IMR-90 (cell line): ENCODE measurements at regions not wholly inside any gene's neighbourhood (a gene's known extent, or its start where the extent isn't known, plus 50 kb on each side); places are given as distances from the start of the nearest gene placed in this dataset.

Source experiments
- ATAC-seq: fragments of 200-7000 bp; cut with Tn5 transposase; 2 replicates; pipeline ENCODE4 v1.9.1; 2020; ENCODE audit warnings: low read depth, mild to moderate bottlenecking, moderate library complexity
- BruUV-seq: library from RNA; stranded (reverse); fragments of 400-500 nt; replicated peaks from 2 replicates; lab custom pipeline; 2021; lab: Mats Ljungman, UMichigan
- CTCF ChIA-PET: fragments of 300-600 bp; formaldehyde crosslinking; extraction: SDS; loops from one replicate; lab custom pipeline; 2021; ENCODE audit warnings: antibody characterized with exemption; lab: Yijun Ruan, JAX
- POLR2A ChIA-PET: fragments of 300-600 bp; sonication (Branson Sonifier 250); formaldehyde crosslinking; loops from one replicate; lab custom pipeline; 2022; ENCODE audit warnings: antibody characterized with exemption; ENCODE audit not compliant: unreplicated experiment; lab: Charles Lee
- DNase-seq: peaks from one replicate; pipeline ENCODE4 v3.0.0; 2013
- H2AFZ ChIP-seq: replicated peaks from 2 replicates; pipeline ENCODE3; 2013; ENCODE audit warnings: low read length, mild to moderate bottlenecking; ENCODE audit not compliant: poor library complexity
- H2AK5ac ChIP-seq: 2 replicates; pipeline ENCODE4 v1.6.1; 2013; ENCODE audit warnings: low read depth, low read length, inconsistent platforms
- H2AK9ac ChIP-seq: replicated peaks from 2 replicates; pipeline ENCODE3; 2013; ENCODE audit warnings: mild to moderate bottlenecking, low read depth, low read length, moderate library complexity; ENCODE audit not compliant: poor library complexity
- H2BK120ac ChIP-seq: 2 replicates; pipeline ENCODE4 v1.6.1; 2013; ENCODE audit warnings: low read depth, low read length, inconsistent platforms
- H2BK15ac ChIP-seq: 3 replicates; pipeline ENCODE4 v1.6.1; 2013; ENCODE audit warnings: low read depth, low read length, inconsistent platforms
- H2BK20ac ChIP-seq: 2 replicates; pipeline ENCODE4 v1.6.1; 2013; ENCODE audit warnings: low read depth, mild to moderate bottlenecking, inconsistent platforms, low read length, moderate library complexity
- H2BK5ac ChIP-seq: 2 replicates; pipeline ENCODE4 v1.6.1; 2013; ENCODE audit warnings: mild to moderate bottlenecking, low read depth, low read length, inconsistent platforms; ENCODE audit not compliant: poor library complexity, severe bottlenecking
- H3K14ac ChIP-seq: replicated peaks from 2 replicates; pipeline ENCODE4 v1.6.1; 2013; ENCODE audit warnings: low read depth, low read length, inconsistent platforms
- H3K18ac ChIP-seq: 2 replicates; pipeline ENCODE4 v1.6.1; 2013; ENCODE audit warnings: low read depth, low read length, control low read depth
- H3K23ac ChIP-seq: 2 replicates; pipeline ENCODE4 v1.6.1; 2013; ENCODE audit warnings: low read depth, low read length, inconsistent platforms
- H3K27ac ChIP-seq: 2 replicates; pipeline ENCODE4 v1.5.1; 2013; ENCODE audit warnings: mild to moderate bottlenecking, control low read depth, low read length; ENCODE audit not compliant: insufficient read depth
- H3K27me3 ChIP-seq: 2 replicates; pipeline ENCODE4 v1.6.1; 2013; ENCODE audit warnings: low read length; ENCODE audit not compliant: control insufficient read depth, insufficient read depth
- H3K36me3 ChIP-seq: 2 replicates; pipeline ENCODE4 v1.6.1; 2013; ENCODE audit warnings: low read length, mixed read lengths; ENCODE audit not compliant: control insufficient read depth, insufficient read depth
- H3K4ac ChIP-seq: 2 replicates; pipeline ENCODE4 v1.6.1; 2013; ENCODE audit warnings: low read depth, low read length, inconsistent platforms
- H3K4me1 ChIP-seq: 2 replicates; pipeline ENCODE4 v1.6.1; 2013; ENCODE audit warnings: low read length, mixed read lengths; ENCODE audit not compliant: control insufficient read depth, insufficient read depth
- H3K4me2 ChIP-seq: 2 replicates; pipeline ENCODE4 v1.6.1; 2013; ENCODE audit warnings: low read depth, mild to moderate bottlenecking, control low read depth, low read length, moderate library complexity
- H3K4me3 ChIP-seq: 2 replicates; pipeline ENCODE4 v1.5.1; 2013; ENCODE audit warnings: low read depth, mild to moderate bottlenecking, control low read depth, low read length, moderate library complexity; ENCODE audit not compliant: insufficient read depth
- H3K56ac ChIP-seq: 2 replicates; pipeline ENCODE4 v1.6.1; 2013; ENCODE audit warnings: low read length, inconsistent platforms; ENCODE audit not compliant: insufficient read depth; ENCODE audit errors: extremely low read depth
- H3K79me1 ChIP-seq, 2 experiments: 2 replicates each; pipeline ENCODE4 v1.6.1; 2013; ENCODE audit warnings: low read length in 2 of 2, inconsistent platforms in 1 of 2, low read depth in 1 of 2
- H3K9ac ChIP-seq: 2 replicates; pipeline ENCODE4 v1.6.1; 2013; ENCODE audit warnings: low read depth, low read length, control low read depth
- H3K9me1 ChIP-seq: 2 replicates; pipeline ENCODE4 v1.6.1; 2013; ENCODE audit warnings: low read length, inconsistent platforms; ENCODE audit not compliant: insufficient read depth
- H3K9me3 ChIP-seq: 2 replicates; pipeline ENCODE4 v1.6.1; 2013; ENCODE audit warnings: low read length; ENCODE audit not compliant: control insufficient read depth, insufficient read depth
- H4K20me1 ChIP-seq: 2 replicates; pipeline ENCODE4 v1.6.1; 2013; ENCODE audit warnings: low read length, inconsistent platforms; ENCODE audit not compliant: insufficient read depth
- H4K5ac ChIP-seq: 2 replicates; pipeline ENCODE4 v1.6.1; 2013; ENCODE audit warnings: mild to moderate bottlenecking, low read depth, low read length, control low read depth
- H4K8ac ChIP-seq, 2 experiments: 2 replicates each; pipeline ENCODE4 v1.6.1; 2013; ENCODE audit warnings: low read depth in 2 of 2, low read length in 2 of 2, control low read depth in 1 of 2, inconsistent platforms in 1 of 2
- H4K91ac ChIP-seq: 2 replicates; pipeline ENCODE4 v1.6.1; 2013; ENCODE audit warnings: low read depth, low read length, inconsistent platforms; ENCODE audit not compliant: insufficient read depth
- BHLHE40 ChIP-seq: fragments of 150-350 bp; IDR thresholded peaks from 2 replicates; pipeline ENCODE4 v1.6.1; 2016; ENCODE audit warnings: mild to moderate bottlenecking, low read depth, low read length
- CEBPB ChIP-seq: IDR thresholded peaks from 2 replicates; pipeline ENCODE4 v1.6.1; 2012; ENCODE audit warnings: low read depth, low read length, improper control_type of control experiment
- CHD1 ChIP-seq: IDR thresholded peaks from 2 replicates; pipeline ENCODE4 v1.6.1; 2012; ENCODE audit warnings: low read depth, low read length, improper control_type of control experiment
- FOS ChIP-seq: fragments of 150-350 bp; IDR thresholded peaks from 2 replicates; pipeline ENCODE4 v1.6.1; 2016; ENCODE audit warnings: low read depth, low read length
- MAFK ChIP-seq: IDR thresholded peaks from 2 replicates; pipeline ENCODE4 v1.6.1; 2012; ENCODE audit warnings: low read depth, low read length, improper control_type of control experiment
- MAZ ChIP-seq: IDR thresholded peaks from 2 replicates; pipeline ENCODE4 v1.6.1; 2012; ENCODE audit warnings: low read depth, mild to moderate bottlenecking, low read length, improper control_type of control experiment, moderate library complexity, borderline replicate concordance
- MXI1 ChIP-seq: IDR thresholded peaks from 2 replicates; pipeline ENCODE4 v1.6.1; 2012; ENCODE audit warnings: low read depth, mild to moderate bottlenecking, low read length, moderate library complexity, borderline replicate concordance
- NFE2L2 ChIP-seq: fragments of 150-350 bp; IDR thresholded peaks from 2 replicates; pipeline ENCODE4 v1.6.1; 2016; ENCODE audit warnings: low read depth, mild to moderate bottlenecking, low read length
- POLR2A ChIP-seq: IDR thresholded peaks from 2 replicates; pipeline ENCODE4 v1.6.1; 2012; ENCODE audit warnings: mild to moderate bottlenecking, low read depth, low read length
- RAD21 ChIP-seq: IDR thresholded peaks from 2 replicates; pipeline ENCODE4 v1.6.1; 2012; ENCODE audit warnings: low read length, improper control_type of control experiment
- RCOR1 ChIP-seq: IDR thresholded peaks from 2 replicates; pipeline ENCODE4 v1.6.1; 2012; ENCODE audit warnings: mild to moderate bottlenecking, low read length, improper control_type of control experiment; ENCODE audit not compliant: insufficient replicate concordance
- RFX5 ChIP-seq: IDR thresholded peaks from 2 replicates; pipeline ENCODE4 v1.8.0; 2012; ENCODE audit warnings: low read depth, mild to moderate bottlenecking, low read length, moderate library complexity
- SMC3 ChIP-seq: fragments of 150-350 bp; IDR thresholded peaks from 2 replicates; pipeline ENCODE4 v1.6.1; 2016; ENCODE audit warnings: low read depth, mild to moderate bottlenecking, antibody characterized with exemption, low read length, moderate library complexity
- WGBS, 2 experiments: methylation state at CpG; one replicate each; pipeline versions ENCODE4 v1.1.5 to v1.1.7; 2013; ENCODE audit warnings: missing lambda C conversion rate in 2 of 2; ENCODE audit not compliant: insufficient read length in 1 of 2; ENCODE audit errors: extremely low coverage in 2 of 2; 5-methylcytosine and 5-hydroxymethylcytosine counted together
- dilution Hi-C: fragments of 300-500 bp; cut with HindIII; formaldehyde crosslinking; loops from one replicate; pipeline ENCODE4 v1.14.3; 2018; ENCODE audit warnings: low sequenced_read_pairs; ENCODE audit not compliant: unreplicated experiment
- in situ Hi-C: fragments of 300-500 bp; cut with MboI; formaldehyde crosslinking; loops from 3 replicates; pipeline ENCODE4 v1.14.3; 2019; ENCODE audit warnings: low sequenced_read_pairs, inconsistent platforms, mixed read lengths
- intact Hi-C: fragments of 100-400 bp; cut with micrococcal nuclease; formaldehyde crosslinking; loops from 2 replicates; pipeline ENCODE4 v1.10.0; 2022
- TF ChIP-seq, protein P1 (sequence below): fragments of 150-350 bp; IDR thresholded peaks from 2 replicates; pipeline ENCODE4 v1.6.1; 2016; ENCODE audit warnings: low read depth, mild to moderate bottlenecking, low read length, moderate library complexity, borderline replicate concordance
- TF ChIP-seq, protein P2 (sequence below): fragments of 150-350 bp; IDR thresholded peaks from 2 replicates; pipeline ENCODE4 v1.6.1; 2017; ENCODE audit warnings: mild to moderate bottlenecking, antibody characterized with exemption, low read length, low read depth
- TF ChIP-seq, protein P3 (sequence below): conservative IDR thresholded peaks from 2 replicates; pipeline ENCODE4 v1.5.1; 2012; ENCODE audit warnings: mild to moderate bottlenecking, low read depth, low read length, improper control_type of control experiment

DNA sequence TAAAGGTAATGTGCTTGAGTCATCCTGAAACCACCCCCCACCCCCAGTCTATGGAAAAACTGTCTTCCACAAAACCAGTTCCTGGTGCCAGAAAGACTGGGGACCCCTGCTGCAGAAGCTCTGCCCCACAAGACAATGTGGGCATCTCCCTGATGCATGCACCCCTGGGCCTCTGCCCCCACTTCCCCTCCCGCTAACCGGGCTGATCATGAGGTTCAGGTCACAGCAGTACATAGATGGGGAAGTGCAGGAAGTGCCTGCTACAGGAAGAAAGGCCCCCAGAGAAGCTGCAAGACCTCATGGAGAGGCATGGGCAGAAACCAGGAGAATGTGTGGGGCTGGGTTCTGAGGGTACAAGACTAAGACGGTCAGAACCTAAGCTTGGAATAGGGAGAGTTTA, 243.4 kb upstream of the ID2 start:
- Histone ChIP-seq H3K4me3 (no peak overlapping the region), H3K36me3 (no peaks in the 10 kb centered on the region), H2AK9ac (no peak overlapping the region), H3K56ac (no peak overlapping the region), H2BK5ac (no peak overlapping the region), H2BK120ac (no peak overlapping the region), H2AFZ (no peak overlapping the region), H3K9me3 (no peaks in the 10 kb centered on the region), H3K27me3 (peaks cover 2% of the 10 kb centered on the region), H3K27ac (no peak overlapping the region), H3K14ac (no peak overlapping the region), H3K4me1 (no peaks in the 10 kb centered on the region), H3K9me1 (no peaks in the 10 kb centered on the region), H4K8ac (no peak overlapping the region), H3K4ac (no peak overlapping the region), H3K9ac (no peak overlapping the region), H4K5ac (no peak overlapping the region), H3K4me2 (no peak overlapping the region), H3K79me1 (no peaks in the 10 kb centered on the region), H4K91ac (no peak overlapping the region), H2BK15ac (no peak overlapping the region), H2AK5ac (no peak overlapping the region), H2BK20ac (no peak overlapping the region), H4K20me1 (no peaks in the 10 kb centered on the region), H3K23ac (no peak overlapping the region), H3K18ac (no peak overlapping the region)
- TF ChIP-seq BHLHE40 (no peak), MXI1 (no peak), MAZ (no peak), SMC3 (no peak), MAFK (no peak), NFE2L2 (no peak), FOS (no peak), RFX5 (no peak), CEBPB (no peak), POLR2A (no peak), RCOR1 (no peak), RAD21 (no peak), CHD1 (no peak)
- TF ChIP-seq, protein P1, sequence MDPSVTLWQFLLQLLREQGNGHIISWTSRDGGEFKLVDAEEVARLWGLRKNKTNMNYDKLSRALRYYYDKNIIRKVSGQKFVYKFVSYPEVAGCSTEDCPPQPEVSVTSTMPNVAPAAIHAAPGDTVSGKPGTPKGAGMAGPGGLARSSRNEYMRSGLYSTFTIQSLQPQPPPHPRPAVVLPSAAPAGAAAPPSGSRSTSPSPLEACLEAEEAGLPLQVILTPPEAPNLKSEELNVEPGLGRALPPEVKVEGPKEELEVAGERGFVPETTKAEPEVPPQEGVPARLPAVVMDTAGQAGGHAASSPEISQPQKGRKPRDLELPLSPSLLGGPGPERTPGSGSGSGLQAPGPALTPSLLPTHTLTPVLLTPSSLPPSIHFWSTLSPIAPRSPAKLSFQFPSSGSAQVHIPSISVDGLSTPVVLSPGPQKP, result no peak
- TF ChIP-seq, protein P2, sequence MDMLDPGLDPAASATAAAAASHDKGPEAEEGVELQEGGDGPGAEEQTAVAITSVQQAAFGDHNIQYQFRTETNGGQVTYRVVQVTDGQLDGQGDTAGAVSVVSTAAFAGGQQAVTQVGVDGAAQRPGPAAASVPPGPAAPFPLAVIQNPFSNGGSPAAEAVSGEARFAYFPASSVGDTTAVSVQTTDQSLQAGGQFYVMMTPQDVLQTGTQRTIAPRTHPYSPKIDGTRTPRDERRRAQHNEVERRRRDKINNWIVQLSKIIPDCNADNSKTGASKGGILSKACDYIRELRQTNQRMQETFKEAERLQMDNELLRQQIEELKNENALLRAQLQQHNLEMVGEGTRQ, result no peak
- TF ChIP-seq, protein P3, sequence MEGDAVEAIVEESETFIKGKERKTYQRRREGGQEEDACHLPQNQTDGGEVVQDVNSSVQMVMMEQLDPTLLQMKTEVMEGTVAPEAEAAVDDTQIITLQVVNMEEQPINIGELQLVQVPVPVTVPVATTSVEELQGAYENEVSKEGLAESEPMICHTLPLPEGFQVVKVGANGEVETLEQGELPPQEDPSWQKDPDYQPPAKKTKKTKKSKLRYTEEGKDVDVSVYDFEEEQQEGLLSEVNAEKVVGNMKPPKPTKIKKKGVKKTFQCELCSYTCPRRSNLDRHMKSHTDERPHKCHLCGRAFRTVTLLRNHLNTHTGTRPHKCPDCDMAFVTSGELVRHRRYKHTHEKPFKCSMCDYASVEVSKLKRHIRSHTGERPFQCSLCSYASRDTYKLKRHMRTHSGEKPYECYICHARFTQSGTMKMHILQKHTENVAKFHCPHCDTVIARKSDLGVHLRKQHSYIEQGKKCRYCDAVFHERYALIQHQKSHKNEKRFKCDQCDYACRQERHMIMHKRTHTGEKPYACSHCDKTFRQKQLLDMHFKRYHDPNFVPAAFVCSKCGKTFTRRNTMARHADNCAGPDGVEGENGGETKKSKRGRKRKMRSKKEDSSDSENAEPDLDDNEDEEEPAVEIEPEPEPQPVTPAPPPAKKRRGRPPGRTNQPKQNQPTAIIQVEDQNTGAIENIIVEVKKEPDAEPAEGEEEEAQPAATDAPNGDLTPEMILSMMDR, result no peak
- in situ Hi-C loops, result no loop called here
- dilution Hi-C loops, result no loop called here
- ChIA-PET CTCF (no interaction called here), POLR2A (no interaction called here)
- intact Hi-C loops, result no loop called here
- ATAC-seq, result no peak
- no TSS peak for BruUV-seq
- DNase-seq, result no peak
- 80% methylated on average over 1 of the region's 3 CpGs; no CpG with 5 or more reads in 1 of the 2 experiments for WGBS, 2 experiments
